ENCODE measurements at regions not wholly inside any gene's neighbourhood (a gene's known extent, or its start where the extent isn't known, plus 50 kb on each side); places are given as distances from the start of the nearest gene placed in this dataset.

- TF ChIP-seq CTCF (IDR thresholded peaks at IDR 0.05) (no peak), POLR2A (IDR thresholded peaks at IDR 0.05) (no peak)
Measured at GRCh38 chr5:135269199-135269598, 129.8 kb downstream of the MACROH2A1 start.

All from right lobe of liver (tissue), 4 donors.